T47D (cell line): ENCODE measurements at regions not wholly inside any gene's neighbourhood (a gene's known extent, or its start where the extent isn't known, plus 50 kb on each side); places are given as distances from the start of the nearest gene placed in this dataset.

Experiments used
- DNase-seq, 2 experiments: peaks; one replicate each; pipeline versions ENCODE4 v3.0.0 to v3.0.0-alpha.2; 2011 to 2012; ENCODE audit warnings: low read depth in 1 of 2, low spot score in 1 of 2
- JUND ChIP-seq: IDR thresholded peaks from 2 replicates; pipeline ENCODE4 v1.6.1; 2012; ENCODE audit warnings: low read depth
- in situ Hi-C: cut with HindIII; loops from 2 replicates; pipeline ENCODE4 v1.10.0; 2016; ENCODE audit warnings: low sequenced_read_pairs, low pct_unique_long_range_greater_than_20kb

- DNase-seq: no peak
- no peak for TF ChIP-seq JUND
- in situ Hi-C loops: no loop called here
Observed at GRCh38 chr9:115277301-115277700, 159.3 kb upstream of the TNC start.

- in situ Hi-C loops: no loop called here
- no peak for DNase-seq
- TF ChIP-seq JUND: no peak
Observed at GRCh38 chr9:115278326-115279035, 160.5 kb upstream of the TNC start.

GRCh38 chr9:115283395-115283794 lies 165.4 kb upstream of the TNC start:
- no peak for TF ChIP-seq JUND
- in situ Hi-C loops: no loop called here
- no peak for DNase-seq

GRCh38 chr9:115285836-115286235 lies 167.9 kb upstream of the TNC start:
- no peak for TF ChIP-seq JUND
- no peak for DNase-seq
- in situ Hi-C loops: no loop called here

- no peak for DNase-seq
- in situ Hi-C loops: no loop called here
- TF ChIP-seq JUND: no peak
Observed at GRCh38 chr9:115286411-115286810, 168.5 kb upstream of the TNC start.

- DNase-seq: no peak
- TF ChIP-seq JUND: no peak
- in situ Hi-C loops: no loop called here
Observed at GRCh38 chr9:115289757-115290208, 171.8 kb upstream of the TNC start.

GRCh38 chr9:115291841-115292240 lies 173.9 kb upstream of the TNC start:
- DNase-seq: no peak
- TF ChIP-seq JUND: no peak
- in situ Hi-C loops: no loop called here

GRCh38 chr9:115292584-115293279 lies 174.8 kb upstream of the TNC start:
- in situ Hi-C loops: no loop called here
- no peak for DNase-seq

GRCh38 chr9:115295734-115296133 lies 177.8 kb upstream of the TNC start:
- DNase-seq: no peak
- in situ Hi-C loops: no loop called here
- no peak for TF ChIP-seq JUND

More at GRCh38 chr9:115292584-115293279, 174.8 kb upstream of the TNC start:
- no peak for TF ChIP-seq JUND

GRCh38 chr9:115296831-115297565 lies 179.0 kb upstream of the TNC start:
- TF ChIP-seq JUND: no peak
- in situ Hi-C loops: no loop called here
- DNase-seq: no peak

GRCh38 chr9:115300116-115300515 lies 182.2 kb upstream of the TNC start:
- TF ChIP-seq JUND: no peak
- DNase-seq: no peak

GRCh38 chr9:115300874-115301273 lies 182.9 kb upstream of the TNC start:
- DNase-seq: no peak
- no peak for TF ChIP-seq JUND
- in situ Hi-C loops: no loop called here

More at GRCh38 chr9:115300116-115300515, 182.2 kb upstream of the TNC start:
- in situ Hi-C loops: no loop called here

- in situ Hi-C loops: no loop called here
- TF ChIP-seq JUND: no peak
- no peak for DNase-seq
Observed at GRCh38 chr9:115301581-115301980, 183.6 kb upstream of the TNC start.
